Suprapubic skin (tissue), 3 donors: ENCODE measurements at regions not wholly inside any gene's neighbourhood (a gene's known extent, or its start where the extent isn't known, plus 50 kb on each side); places are given as distances from the start of the nearest gene placed in this dataset.

Experiments used
- POLR2A ChIP-seq, 2 donors: fragments of 450-650 bp; IDR thresholded peaks; one replicate each; pipeline ENCODE4 v1.6.1; 2017; ENCODE audit warnings: antibody characterized with exemption in 2 of 2, mild to moderate bottlenecking in 2 of 2, moderate library complexity in 2 of 2
- TF ChIP-seq, protein P1 (sequence below), 2 donors: fragments of 200-600 bp in 1 of 2; fragments of 450-650 bp in 1 of 2; sonication (generic) in 1 of 2; IDR thresholded peaks; one replicate each; pipeline ENCODE4 v1.5.1; 2016 to 2019; ENCODE audit warnings: antibody characterized with exemption in 2 of 2, mild to moderate bottlenecking in 1 of 2, moderate library complexity in 1 of 2

DNA sequence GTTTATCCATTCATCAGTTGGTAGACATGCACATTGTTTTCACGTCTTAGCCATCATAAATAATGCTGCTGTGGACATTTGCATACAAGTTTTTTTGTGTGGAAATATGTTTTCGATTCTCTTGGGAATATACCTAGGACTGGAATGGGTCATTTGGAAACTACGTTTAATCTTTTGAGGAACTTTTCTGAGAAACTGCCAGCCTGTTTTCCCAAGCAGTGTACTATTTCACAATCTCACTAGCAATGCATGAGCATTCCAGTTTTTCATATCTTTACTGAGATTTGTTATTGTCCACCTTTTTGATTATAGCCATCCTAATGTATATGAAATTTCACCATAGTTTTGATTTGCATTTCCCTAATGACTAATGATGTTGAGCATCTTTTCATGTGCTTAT, 95.7 kb upstream of the JAZF1 start:
- TF ChIP-seq, protein P1, sequence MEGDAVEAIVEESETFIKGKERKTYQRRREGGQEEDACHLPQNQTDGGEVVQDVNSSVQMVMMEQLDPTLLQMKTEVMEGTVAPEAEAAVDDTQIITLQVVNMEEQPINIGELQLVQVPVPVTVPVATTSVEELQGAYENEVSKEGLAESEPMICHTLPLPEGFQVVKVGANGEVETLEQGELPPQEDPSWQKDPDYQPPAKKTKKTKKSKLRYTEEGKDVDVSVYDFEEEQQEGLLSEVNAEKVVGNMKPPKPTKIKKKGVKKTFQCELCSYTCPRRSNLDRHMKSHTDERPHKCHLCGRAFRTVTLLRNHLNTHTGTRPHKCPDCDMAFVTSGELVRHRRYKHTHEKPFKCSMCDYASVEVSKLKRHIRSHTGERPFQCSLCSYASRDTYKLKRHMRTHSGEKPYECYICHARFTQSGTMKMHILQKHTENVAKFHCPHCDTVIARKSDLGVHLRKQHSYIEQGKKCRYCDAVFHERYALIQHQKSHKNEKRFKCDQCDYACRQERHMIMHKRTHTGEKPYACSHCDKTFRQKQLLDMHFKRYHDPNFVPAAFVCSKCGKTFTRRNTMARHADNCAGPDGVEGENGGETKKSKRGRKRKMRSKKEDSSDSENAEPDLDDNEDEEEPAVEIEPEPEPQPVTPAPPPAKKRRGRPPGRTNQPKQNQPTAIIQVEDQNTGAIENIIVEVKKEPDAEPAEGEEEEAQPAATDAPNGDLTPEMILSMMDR (IDR thresholded peaks at IDR 0.05) = no peak
- TF ChIP-seq POLR2A (IDR thresholded peaks at IDR 0.05) = no peak
